ENCODE measurements at regions not wholly inside any gene's neighbourhood (a gene's known extent, or its start where the extent isn't known, plus 50 kb on each side); places are given as distances from the start of the nearest gene placed in this dataset.
"Not testable (repeated sequence)": the region's sequence is repeated elsewhere in the genome, so short reads cannot be mapped to it uniquely, and the experiment has no call there.

DNA sequence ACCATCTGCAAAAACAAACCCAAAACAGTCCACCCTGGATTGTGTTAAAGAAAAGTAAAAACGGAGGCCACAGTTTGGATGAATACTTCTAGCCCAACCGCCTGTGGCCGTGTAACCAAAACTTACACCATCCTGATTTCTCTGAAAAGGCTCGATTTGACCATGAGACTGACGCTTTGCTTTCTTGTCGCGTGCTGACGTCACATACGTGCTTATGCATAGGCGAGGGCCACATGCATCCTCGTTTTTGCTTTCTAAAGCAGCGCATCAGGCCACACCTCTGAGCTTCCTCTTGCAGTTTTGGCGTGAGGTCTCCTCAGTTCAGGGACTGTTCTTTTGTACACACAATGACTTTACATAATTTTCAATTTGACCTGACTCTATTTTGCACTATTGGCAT, 526.6 kb downstream of the GLRX3 start:
- DNase-seq: no peak

DNA sequence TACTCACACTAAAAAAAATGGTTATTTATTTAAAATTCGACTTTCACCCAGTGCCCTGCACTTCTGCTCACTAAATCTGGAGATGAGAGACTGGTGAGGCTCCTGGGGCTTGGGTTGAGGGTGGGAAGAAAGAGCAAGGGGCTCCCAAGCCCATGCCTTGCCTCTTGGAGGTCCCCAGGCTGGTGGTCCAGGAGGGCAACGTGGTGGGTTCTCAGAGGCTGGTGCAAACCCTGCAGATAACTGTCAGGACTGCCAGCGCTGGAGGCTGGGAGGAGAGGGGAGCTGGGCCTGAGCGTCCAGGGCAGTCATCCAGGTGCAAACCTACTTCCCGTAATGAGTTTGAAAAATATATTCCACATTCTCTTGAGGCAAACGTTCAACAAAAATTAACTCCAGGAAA, 528.3 kb downstream of the GLRX3 start:
- no peak for DNase-seq

DNA sequence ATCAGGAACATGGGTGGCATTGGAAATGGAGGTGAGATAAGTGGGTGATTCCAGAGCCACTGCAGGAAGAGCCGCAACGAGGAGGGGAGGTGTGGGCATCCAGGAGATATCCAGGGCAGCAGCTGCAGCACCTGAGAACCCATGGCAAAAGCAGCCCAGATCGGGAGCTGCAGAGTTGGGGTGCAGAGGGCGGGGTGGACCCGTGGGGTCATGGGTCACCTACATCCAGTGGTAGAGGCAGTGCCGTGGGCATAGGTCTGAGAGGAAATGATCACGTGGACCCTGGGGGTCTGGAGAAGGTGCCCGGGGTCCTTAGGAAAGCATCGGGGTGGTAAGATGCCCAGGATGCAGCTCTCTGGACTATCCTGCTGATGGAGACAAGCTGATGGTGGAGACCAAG, 530.0 kb downstream of the GLRX3 start:
- DNase-seq: no peak

DNA sequence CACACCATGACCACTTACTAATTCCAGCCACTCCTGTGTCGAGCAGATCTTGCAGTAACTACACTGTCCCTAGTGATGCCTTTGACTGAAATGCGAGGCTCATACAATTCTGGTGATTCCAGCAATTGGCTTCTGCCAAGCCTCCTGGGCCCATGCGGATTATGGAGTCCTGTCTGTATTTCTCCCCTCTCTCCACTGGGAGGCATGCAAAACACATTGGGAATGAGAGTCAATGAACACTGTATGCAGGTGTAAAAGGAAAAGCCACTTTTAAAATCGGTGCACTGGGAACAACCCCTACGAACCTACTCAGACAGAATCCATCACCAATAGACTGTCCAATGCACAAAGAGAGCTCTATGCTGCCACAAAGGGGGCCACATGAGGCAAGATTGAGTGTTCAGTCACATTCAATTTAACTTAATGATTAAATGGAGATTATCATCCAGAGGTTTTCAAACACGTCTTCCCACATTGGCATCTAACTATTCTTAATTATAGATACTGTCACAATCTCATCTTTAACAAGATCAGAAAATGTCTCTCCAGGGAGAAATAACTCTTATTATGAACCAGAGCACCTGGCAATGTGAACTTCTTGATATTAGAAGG, 550.6 kb downstream of the GLRX3 start:
- DNase-seq: no peak

DNA sequence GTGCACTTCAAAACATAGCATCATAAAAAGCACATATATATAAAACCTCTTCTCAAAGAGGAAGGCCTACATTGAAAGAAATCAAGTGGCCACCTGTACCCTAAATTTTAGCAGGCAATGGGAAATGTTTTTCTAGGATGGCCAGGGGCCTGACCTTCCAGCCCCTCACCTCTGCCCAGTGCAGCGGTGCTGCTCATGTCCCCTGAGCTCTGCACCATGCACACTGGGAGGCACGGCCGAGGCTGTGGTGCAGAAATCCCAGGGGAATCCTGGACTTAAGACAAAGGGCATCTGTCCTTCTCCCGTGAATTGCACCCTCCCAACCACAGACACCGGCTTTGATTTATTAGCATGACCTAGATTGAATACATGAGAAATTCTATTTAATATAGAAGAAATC, 551.4 kb downstream of the GLRX3 start:
- DNase-seq: no peak

DNA sequence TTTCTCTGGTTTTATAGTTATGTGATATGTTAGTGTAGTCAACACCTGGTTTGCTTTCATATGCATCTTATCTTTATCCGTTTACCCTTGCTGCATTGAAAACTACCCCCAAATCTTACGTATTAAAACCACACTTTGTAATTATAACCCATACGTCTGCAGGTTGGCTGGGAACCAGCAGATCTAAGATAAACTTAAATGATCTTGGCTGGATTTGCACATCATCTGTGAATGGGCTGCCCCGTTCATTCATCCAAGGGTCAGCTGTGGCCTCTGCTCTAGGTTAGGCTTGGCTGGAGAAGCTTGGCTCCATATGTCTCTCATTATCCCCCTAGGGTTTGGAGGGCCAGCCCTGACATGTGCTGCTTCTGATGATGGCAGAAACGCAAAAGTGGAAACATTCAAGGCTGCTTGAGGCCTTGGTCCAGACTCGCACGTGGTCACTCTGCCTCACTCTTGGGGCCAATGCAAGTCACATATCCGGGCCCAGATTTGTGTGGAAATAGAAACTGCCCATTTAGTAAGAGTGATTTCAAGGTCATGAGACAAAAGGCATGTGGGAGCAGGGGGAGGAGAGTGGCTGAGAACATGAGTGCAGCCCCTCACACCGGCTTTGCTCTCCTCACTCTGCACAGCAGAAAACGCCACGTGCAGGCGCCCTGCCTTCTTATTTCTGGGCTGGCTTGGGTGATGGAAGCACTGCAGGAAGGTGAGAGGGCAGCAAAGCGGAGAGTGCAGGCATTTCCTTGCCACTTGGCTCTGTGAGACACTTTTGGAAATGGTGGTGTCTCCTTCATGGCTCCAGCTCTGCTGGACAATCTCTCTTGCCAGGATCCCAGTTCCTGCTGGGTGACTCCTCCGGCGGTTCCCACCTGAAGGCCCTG, 553.8 kb downstream of the GLRX3 start:
- no peak for DNase-seq

DNA sequence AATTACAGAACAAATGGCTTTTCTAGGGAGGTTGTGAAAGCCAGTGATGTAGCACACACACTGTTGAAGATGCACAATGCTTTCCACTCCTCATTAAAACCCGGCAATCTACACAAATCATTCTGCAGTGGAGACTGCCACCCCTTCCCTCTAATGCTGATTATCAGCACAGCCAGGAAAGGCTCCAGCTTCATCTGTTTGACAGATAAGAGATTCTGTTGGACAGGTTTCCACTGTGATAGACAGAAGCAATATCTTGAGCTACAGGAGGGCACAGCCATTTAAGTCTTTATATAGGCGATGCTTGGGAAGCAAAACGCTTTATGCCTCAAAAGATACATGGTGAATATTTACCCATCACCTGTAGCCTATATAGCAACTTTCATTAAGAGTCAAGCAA, 555.6 kb downstream of the GLRX3 start:
- no peak for DNase-seq

- DNase-seq: no peak
Observed at GRCh38 chr10:130696870-130697269, 560.7 kb downstream of the GLRX3 start.

GRCh38 chr10:130707389-130707979, 571.3 kb downstream of the GLRX3 start:
- no peak for DNase-seq

GRCh38 chr10:130708465-130709070, 572.4 kb downstream of the GLRX3 start:
- no peak for DNase-seq

GRCh38 chr10:130709415-130709814, 573.2 kb downstream of the GLRX3 start:
- no peak for DNase-seq

GRCh38 chr10:130711072-130711471, 574.9 kb downstream of the GLRX3 start:
- DNase-seq: no peak

GRCh38 chr10:130713135-130713534, 576.9 kb downstream of the GLRX3 start:
- no peak for DNase-seq

DNA sequence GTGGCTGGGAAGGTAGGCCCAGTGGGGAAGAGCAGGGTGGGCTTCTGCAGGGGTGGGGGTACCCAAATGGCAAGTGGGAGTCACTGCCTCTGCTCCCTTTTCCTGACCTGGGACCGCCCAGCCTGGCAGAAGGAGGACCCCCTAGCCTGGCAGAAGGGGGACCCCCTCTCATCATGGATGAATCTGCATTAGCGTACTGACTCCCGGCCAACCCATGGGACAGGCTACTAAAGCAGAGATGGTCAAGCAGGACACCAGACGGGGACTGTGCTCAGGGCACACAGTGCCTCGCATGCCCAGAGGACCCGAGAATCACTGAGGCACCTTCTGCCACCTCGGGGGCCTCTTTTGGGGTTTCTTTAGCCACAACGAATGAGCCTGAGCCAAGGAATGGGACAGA, 577.5 kb downstream of the GLRX3 start:
- no peak for DNase-seq

DNA sequence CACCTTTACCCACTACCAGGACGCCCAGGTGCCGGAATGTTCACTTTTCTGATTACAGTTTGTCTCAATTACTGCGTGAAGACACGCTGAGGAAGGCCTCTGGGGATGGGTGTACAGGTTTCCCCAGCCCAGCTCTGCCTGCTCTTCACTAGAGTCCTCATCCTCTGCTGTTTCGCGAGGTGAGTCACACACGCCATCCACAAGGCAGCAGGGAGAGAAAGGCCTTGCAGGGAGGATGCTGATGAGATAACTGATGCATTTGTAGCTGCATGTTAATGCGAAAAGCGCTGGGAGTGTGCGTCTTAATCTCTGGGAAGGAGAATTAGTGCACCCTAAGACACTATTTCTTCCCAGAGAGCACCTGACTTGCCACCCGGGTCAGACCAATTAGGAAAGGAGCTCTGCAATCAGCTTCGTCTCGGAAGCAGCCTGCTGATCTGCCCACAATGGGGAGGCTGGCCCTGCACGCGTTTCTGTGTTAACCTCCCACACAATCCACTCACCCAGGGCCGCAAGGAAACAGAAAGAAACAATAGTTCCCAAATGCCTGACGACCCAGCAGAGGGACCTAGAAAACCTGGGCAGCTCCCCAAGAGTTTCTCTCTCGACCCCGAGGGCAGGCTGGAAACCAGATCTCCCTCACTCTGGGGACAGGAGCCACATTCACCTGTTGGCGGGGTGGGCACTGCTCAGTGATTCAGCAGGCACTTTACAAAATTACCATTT, 578.7 kb downstream of the GLRX3 start:
- DNase-seq: no peak

- no peak for DNase-seq
Observed at GRCh38 chr10:130715686-130716670, 579.8 kb downstream of the GLRX3 start.

DNA sequence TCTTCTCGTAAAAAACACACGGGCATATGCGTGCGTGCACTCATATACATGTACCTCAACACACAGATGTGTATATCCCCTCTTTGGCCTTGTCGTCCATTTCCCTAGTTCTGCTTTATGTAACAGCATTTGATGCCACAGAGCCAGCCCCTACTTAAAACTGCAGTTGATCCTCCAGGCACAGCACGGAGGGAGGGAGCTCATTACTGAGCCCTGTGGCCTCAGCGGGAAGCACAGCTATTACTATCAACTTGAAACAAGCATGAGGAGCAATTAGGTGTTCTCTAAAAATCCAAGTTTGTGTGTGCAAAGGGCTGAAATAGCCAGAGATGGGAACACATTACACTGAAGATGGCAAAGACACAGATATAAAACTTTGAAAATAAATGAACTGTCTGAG, 580.9 kb downstream of the GLRX3 start:
- DNase-seq: no peak

- not testable (repeated sequence) for DNase-seq
Observed at GRCh38 chr10:130718744-130719447, 582.7 kb downstream of the GLRX3 start.

DNA sequence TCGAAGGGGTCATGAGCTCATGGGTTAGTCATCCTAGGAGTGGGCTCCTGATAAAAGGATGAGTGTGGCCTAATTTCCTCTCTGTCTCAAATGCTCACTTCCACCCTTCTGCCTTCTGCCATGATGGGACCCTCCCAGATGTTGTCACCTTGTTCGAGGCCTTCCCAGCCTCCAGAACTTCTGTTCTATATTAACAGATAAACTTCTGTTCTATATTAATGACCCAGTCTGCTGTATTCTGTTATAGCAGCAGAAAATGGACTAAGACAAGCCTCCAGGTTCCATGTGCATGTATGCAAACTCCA, 583.2 kb downstream of the GLRX3 start:
- no peak for DNase-seq

DNA sequence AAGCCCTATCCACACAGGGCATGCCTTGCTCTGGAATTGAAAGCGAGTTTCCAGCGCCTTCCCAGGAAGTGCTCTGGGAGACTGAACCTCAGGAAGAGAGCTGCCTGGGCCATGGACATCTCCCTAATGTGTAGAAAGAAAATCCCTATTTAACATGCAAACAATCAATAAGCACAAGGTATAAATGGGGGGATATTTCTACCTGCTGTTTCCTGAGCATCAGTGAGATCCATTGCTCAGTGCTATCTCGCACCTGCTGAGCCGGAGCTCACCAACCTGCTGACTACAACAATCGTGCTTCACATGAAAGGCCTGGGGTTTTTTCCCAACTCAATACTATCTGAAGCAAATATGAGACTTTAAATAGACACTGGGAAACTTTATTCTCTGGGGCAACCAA, 584.0 kb downstream of the GLRX3 start:
- DNase-seq: no peak

- no peak for DNase-seq
Observed at GRCh38 chr10:130721971-130722370, 585.8 kb downstream of the GLRX3 start.
